Activated naive CD8-positive, alpha-beta T cell treated with anti-CD3 and anti-CD28 coated beads for 36 hours (primary cell): ENCODE measurements at regions not wholly inside any gene's neighbourhood (a gene's known extent, or its start where the extent isn't known, plus 50 kb on each side); places are given as distances from the start of the nearest gene placed in this dataset.

Experiments used
- DNase-seq: peaks from one replicate; pipeline ENCODE4 v3.0.0; 2021
- H3K27ac Mint-ChIP-seq: one replicate; pipeline ENCODE4 v1.8.0; 2022; ENCODE audit warnings: mild to moderate bottlenecking, moderate library complexity, mixed read lengths
- H3K27me3 Mint-ChIP-seq: one replicate; pipeline ENCODE4 v1.8.0; 2022; ENCODE audit warnings: mild to moderate bottlenecking, mixed read lengths
- H3K36me3 Mint-ChIP-seq: one replicate; pipeline ENCODE4 v1.8.0; 2021; ENCODE audit warnings: mild to moderate bottlenecking, mixed read lengths
- H3K4me1 Mint-ChIP-seq: one replicate; pipeline ENCODE4 v1.8.0; 2021; ENCODE audit warnings: mixed read lengths
- H3K4me3 Mint-ChIP-seq: one replicate; pipeline ENCODE4 v1.8.0; 2022; ENCODE audit warnings: mild to moderate bottlenecking, moderate library complexity, mixed read lengths
- H3K9me3 Mint-ChIP-seq: one replicate; pipeline ENCODE4 v1.8.0; 2022; ENCODE audit warnings: mixed read lengths

GRCh38 chr11:131246156-131246555, 124.3 kb upstream of the NTM start:
- no peaks in the 10 kb centered on the region for H3K4me1 Mint-ChIP-seq
- H3K9me3 Mint-ChIP-seq: no peaks in the 10 kb centered on the region
- no peak overlapping the region for H3K27ac Mint-ChIP-seq
- H3K4me3 Mint-ChIP-seq: no peak overlapping the region
- peaks cover 30% of the 10 kb centered on the region for H3K27me3 Mint-ChIP-seq
- H3K36me3 Mint-ChIP-seq: no peaks in the 10 kb centered on the region
- DNase-seq: no peak

GRCh38 chr11:131246663-131247062, 123.8 kb upstream of the NTM start:
- Mint-ChIP-seq H3K27me3 (peaks cover 30% of the 10 kb centered on the region), H3K4me1 (no peaks in the 10 kb centered on the region), H3K36me3 (no peaks in the 10 kb centered on the region), H3K27ac (no peak overlapping the region), H3K9me3 (no peaks in the 10 kb centered on the region), H3K4me3 (no peak overlapping the region)
- DNase-seq: no peak

GRCh38 chr11:131248588-131248987, 121.8 kb upstream of the NTM start:
- no peaks in the 10 kb centered on the region for H3K36me3 Mint-ChIP-seq
- H3K27ac Mint-ChIP-seq: no peak overlapping the region
- H3K9me3 Mint-ChIP-seq: no peaks in the 10 kb centered on the region
- no peaks in the 10 kb centered on the region for H3K4me1 Mint-ChIP-seq
- H3K27me3 Mint-ChIP-seq: peaks cover 31% of the 10 kb centered on the region
- no peak for DNase-seq
- H3K4me3 Mint-ChIP-seq: no peak overlapping the region

GRCh38 chr11:131253142-131253655, 117.2 kb upstream of the NTM start:
- no peaks in the 10 kb centered on the region for H3K9me3 Mint-ChIP-seq
- DNase-seq: no peak
- no peak overlapping the region for H3K4me3 Mint-ChIP-seq
- H3K27ac Mint-ChIP-seq: no peak overlapping the region
- H3K4me1 Mint-ChIP-seq: no peaks in the 10 kb centered on the region
- H3K36me3 Mint-ChIP-seq: no peaks in the 10 kb centered on the region
- peaks cover 21% of the 10 kb centered on the region for H3K27me3 Mint-ChIP-seq

GRCh38 chr11:131253656-131254151, 116.7 kb upstream of the NTM start:
- Mint-ChIP-seq H3K9me3 (no peaks in the 10 kb centered on the region), H3K4me3 (no peak overlapping the region), H3K27ac (no peak overlapping the region), H3K36me3 (no peaks in the 10 kb centered on the region), H3K4me1 (no peaks in the 10 kb centered on the region), H3K27me3 (peaks cover 21% of the 10 kb centered on the region)
- DNase-seq: no peak

GRCh38 chr11:131254254-131254653, 116.2 kb upstream of the NTM start:
- H3K4me3 Mint-ChIP-seq: no peak overlapping the region
- no peaks in the 10 kb centered on the region for H3K9me3 Mint-ChIP-seq

GRCh38 chr11:131274233-131274632, 96.2 kb upstream of the NTM start:
- Mint-ChIP-seq H3K36me3 (no peaks in the 10 kb centered on the region), H3K27me3 (peaks cover 4% of the 10 kb centered on the region), H3K4me1 (no peaks in the 10 kb centered on the region), H3K27ac (no peak overlapping the region), H3K9me3 (peaks cover 4% of the 10 kb centered on the region), H3K4me3 (no peak overlapping the region)
- DNase-seq: no peak

More at GRCh38 chr11:131254254-131254653, 116.2 kb upstream of the NTM start:
- Mint-ChIP-seq H3K27me3 (peaks cover 21% of the 10 kb centered on the region), H3K4me1 (no peaks in the 10 kb centered on the region), H3K27ac (no peak overlapping the region), H3K36me3 (no peaks in the 10 kb centered on the region)
- no peak for DNase-seq

- H3K27ac Mint-ChIP-seq: no peak overlapping the region
- no peak for DNase-seq
- no peaks in the 10 kb centered on the region for H3K36me3 Mint-ChIP-seq
- no peak overlapping the region for H3K4me3 Mint-ChIP-seq
- H3K27me3 Mint-ChIP-seq: peaks cover 2% of the 10 kb centered on the region
- H3K4me1 Mint-ChIP-seq: no peaks in the 10 kb centered on the region
- H3K9me3 Mint-ChIP-seq: peaks cover 2% of the 10 kb centered on the region
These were observed 94.8 kb upstream of the NTM start for GRCh38 chr11:131275580-131275979.

GRCh38 chr11:131278472-131278871, 91.9 kb upstream of the NTM start:
- no peak overlapping the region for H3K4me3 Mint-ChIP-seq
- no peaks in the 10 kb centered on the region for H3K27me3 Mint-ChIP-seq
- DNase-seq: no peak
- no peaks in the 10 kb centered on the region for H3K4me1 Mint-ChIP-seq
- no peak overlapping the region for H3K27ac Mint-ChIP-seq
- no peaks in the 10 kb centered on the region for H3K9me3 Mint-ChIP-seq
- H3K36me3 Mint-ChIP-seq: no peaks in the 10 kb centered on the region

GRCh38 chr11:131279654-131280384, 90.6 kb upstream of the NTM start:
- DNase-seq: no peak
- Mint-ChIP-seq H3K36me3 (no peaks in the 10 kb centered on the region), H3K4me3 (no peak overlapping the region), H3K4me1 (no peaks in the 10 kb centered on the region), H3K27ac (no peak overlapping the region), H3K27me3 (no peaks in the 10 kb centered on the region), H3K9me3 (no peaks in the 10 kb centered on the region)

- Mint-ChIP-seq H3K9me3 (no peaks in the 10 kb centered on the region), H3K4me3 (no peak overlapping the region), H3K36me3 (no peaks in the 10 kb centered on the region), H3K4me1 (no peaks in the 10 kb centered on the region), H3K27ac (no peak overlapping the region), H3K27me3 (no peaks in the 10 kb centered on the region)
- no peak for DNase-seq
These were observed 89.1 kb upstream of the NTM start for GRCh38 chr11:131281316-131281715.

GRCh38 chr11:131284041-131284440, 86.4 kb upstream of the NTM start:
- no peak overlapping the region for H3K4me3 Mint-ChIP-seq
- no peaks in the 10 kb centered on the region for H3K4me1 Mint-ChIP-seq
- no peaks in the 10 kb centered on the region for H3K9me3 Mint-ChIP-seq
- no peak for DNase-seq
- no peaks in the 10 kb centered on the region for H3K27me3 Mint-ChIP-seq
- H3K36me3 Mint-ChIP-seq: no peaks in the 10 kb centered on the region
- H3K27ac Mint-ChIP-seq: no peak overlapping the region

GRCh38 chr11:131288521-131289091, 81.8 kb upstream of the NTM start:
- Mint-ChIP-seq H3K36me3 (no peaks in the 10 kb centered on the region), H3K4me3 (no peak overlapping the region), H3K9me3 (no peaks in the 10 kb centered on the region), H3K4me1 (no peaks in the 10 kb centered on the region), H3K27ac (no peak overlapping the region), H3K27me3 (peaks cover 2% of the 10 kb centered on the region)
- no peak for DNase-seq

- no peaks in the 10 kb centered on the region for H3K36me3 Mint-ChIP-seq
- no peak overlapping the region for H3K27ac Mint-ChIP-seq
- no peaks in the 10 kb centered on the region for H3K9me3 Mint-ChIP-seq
- H3K4me3 Mint-ChIP-seq: no peak overlapping the region
- peaks cover 7% of the 10 kb centered on the region for H3K27me3 Mint-ChIP-seq
- no peak for DNase-seq
- H3K4me1 Mint-ChIP-seq: no peaks in the 10 kb centered on the region
These were observed 80.2 kb upstream of the NTM start for GRCh38 chr11:131290185-131290584.

- Mint-ChIP-seq H3K9me3 (no peaks in the 10 kb centered on the region), H3K4me1 (no peaks in the 10 kb centered on the region), H3K27me3 (peaks cover 24% of the 10 kb centered on the region)
These were observed 74.4 kb upstream of the NTM start for GRCh38 chr11:131295986-131296385.

GRCh38 chr11:131297441-131297840, 73.0 kb upstream of the NTM start:
- Mint-ChIP-seq H3K9me3 (no peaks in the 10 kb centered on the region), H3K27ac (no peak overlapping the region), H3K4me1 (no peaks in the 10 kb centered on the region), H3K36me3 (no peaks in the 10 kb centered on the region), H3K4me3 (no peak overlapping the region), H3K27me3 (peaks cover 29% of the 10 kb centered on the region)
- DNase-seq: no peak

More at GRCh38 chr11:131295986-131296385, 74.4 kb upstream of the NTM start:
- no peak for DNase-seq
- H3K4me3 Mint-ChIP-seq: no peak overlapping the region
- H3K27ac Mint-ChIP-seq: no peak overlapping the region
- no peaks in the 10 kb centered on the region for H3K36me3 Mint-ChIP-seq
